DMS 273 (cell line): ENCODE measurements at regions not wholly inside any gene's neighbourhood (a gene's known extent, or its start where the extent isn't known, plus 50 kb on each side); places are given as distances from the start of the nearest gene placed in this dataset.

ENCODE experiments used
- DNase-seq: peaks from one replicate; lab custom pipeline; 2025; ENCODE audit not compliant: unreplicated experiment; lab: John Stamatoyannopoulos, UW

DNA sequence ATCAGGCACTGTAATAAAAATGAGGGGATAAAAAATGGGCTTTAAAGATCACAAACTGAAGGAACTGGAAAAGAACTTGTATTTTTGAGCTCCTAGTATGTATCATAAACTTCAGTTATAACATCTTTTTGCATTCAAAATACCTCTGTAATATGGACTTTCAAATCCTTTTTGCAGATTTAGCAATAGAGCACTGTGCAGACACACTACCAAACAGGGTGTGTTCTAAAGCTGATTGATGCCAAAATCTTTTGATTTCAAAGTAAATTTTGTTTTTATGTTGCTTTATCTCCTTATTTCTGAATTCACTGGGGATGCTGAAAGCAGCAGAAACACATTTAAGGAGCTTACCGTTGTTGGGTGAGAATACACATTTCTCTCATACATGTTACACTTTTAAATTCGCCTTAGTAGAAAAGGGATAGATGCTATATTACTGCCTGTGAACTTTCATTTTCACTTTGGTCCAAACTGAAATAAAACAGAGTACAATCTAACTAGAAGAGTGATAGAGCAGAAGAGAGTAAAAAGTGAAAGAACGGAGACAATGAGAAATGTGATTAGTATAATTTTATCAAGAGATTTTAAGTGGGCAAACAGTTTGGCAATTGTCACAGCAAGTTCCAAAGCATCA is 1126.6 kb downstream of the BRINP3 start:
- DNase-seq = no peak

GRCh38 chr1:189351960-189352359 is 1125.7 kb downstream of the BRINP3 start:
- DNase-seq = no peak

DNA sequence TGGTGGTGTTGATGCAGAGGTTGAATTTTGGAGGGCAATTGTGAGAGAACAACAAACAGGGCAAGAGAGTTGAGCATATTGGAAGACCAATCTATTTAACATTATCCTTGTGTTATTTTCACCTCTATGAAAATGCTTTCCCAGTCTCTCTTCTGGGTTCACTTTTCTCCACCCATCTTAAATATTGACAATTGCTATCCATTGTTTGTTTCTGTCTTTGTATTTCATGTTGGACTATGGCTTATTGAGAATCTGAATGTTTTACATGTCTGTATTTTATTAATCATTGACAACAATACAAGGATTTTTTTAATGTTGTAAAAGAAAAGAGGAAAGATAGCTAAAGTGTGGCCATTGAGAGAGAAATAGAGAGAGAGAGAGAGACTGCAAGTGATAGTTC is 1121.5 kb downstream of the BRINP3 start:
- no peak for DNase-seq

GRCh38 chr1:189357317-189357716 is 1120.3 kb downstream of the BRINP3 start:
- DNase-seq = no peak

DNA sequence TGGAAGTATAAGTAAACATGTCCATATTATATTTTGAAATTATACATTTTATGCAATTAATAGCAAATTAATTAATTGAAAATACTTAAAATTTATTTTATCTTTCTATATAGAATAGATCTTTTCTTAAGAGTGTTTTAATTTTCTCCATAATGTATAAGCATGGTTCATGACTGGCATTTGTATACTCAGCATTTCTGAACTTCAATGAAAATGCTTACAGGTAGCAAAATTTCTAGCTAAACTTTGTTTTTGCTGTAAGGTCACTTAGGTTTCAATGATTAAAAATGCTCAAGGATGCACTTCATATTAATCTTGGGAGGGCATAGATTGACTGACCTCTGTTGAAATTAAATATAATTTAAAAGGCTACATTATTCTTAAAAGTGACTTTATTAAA is 1108.1 kb downstream of the BRINP3 start:
- DNase-seq = no peak

DNA sequence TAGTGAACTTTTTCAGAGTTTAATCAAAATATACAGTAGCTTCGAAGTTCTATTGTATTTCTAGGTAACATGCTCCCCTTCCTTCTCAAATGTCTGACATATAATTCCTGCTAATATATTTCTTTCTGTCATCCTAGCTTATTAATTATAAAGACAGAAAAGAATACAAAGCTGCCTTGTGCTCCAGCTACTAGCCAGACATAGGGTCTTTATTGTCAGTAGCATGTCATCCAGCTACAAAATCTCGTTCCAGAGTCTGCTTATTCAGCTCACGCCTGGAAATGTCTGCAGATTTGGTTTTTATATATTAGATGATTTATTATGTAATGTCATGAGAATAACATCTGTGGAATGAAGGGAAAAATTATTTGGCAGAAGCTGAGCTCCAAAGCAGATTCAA is 1102.8 kb downstream of the BRINP3 start:
- DNase-seq = no peak

- DNase-seq = peak; percentile 5
Observed at GRCh38 chr1:189405419-189405818, 1072.2 kb downstream of the BRINP3 start.

DNA sequence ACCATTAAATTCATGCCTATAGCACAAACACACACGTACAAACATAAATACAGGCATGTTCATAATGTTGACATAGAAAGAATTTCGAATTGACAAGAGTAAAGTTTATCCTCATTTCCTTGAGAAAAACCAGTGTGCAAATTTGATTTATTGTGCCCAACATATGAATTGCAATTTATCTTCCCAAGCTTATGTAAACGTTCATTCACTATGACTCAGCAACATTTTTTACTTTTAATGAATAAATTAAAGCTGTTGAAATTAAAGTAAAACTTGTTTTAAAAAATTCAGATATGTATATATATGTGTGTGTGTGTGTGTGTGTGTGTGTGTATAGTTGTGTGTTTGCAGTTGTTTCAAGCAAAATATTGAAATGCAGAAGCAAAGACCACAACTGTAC is 1067.9 kb downstream of the BRINP3 start:
- no peak for DNase-seq

DNA sequence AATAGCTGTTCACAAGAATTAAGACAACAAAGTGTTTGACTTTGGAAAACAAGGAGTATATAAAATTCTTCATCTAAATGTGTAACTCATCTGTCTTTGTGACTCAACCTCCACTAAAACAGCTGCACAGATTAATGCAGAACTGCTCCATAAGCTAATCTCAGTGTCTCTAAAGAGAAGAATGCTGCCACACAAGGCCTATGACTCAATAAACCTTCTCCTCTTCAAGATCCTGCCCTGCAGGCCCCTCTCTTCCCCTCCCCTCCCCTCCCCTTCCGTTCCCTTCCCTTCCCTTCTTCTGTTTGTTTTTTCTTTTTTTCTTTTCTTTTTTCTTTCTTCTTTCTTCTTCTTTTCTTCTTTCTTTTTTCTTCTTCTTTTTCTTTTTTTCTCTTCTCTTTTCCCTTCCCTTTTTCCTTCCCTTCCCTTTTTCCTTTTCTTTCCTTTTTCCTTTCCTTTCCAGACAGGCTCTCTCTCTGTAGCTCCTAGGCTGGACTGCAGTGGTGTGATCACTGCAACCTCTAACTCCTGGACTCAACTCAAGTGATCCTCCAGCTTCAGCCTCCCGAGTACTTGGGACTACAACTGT is 1052.8 kb downstream of the BRINP3 start:
- no peak for DNase-seq

DNA sequence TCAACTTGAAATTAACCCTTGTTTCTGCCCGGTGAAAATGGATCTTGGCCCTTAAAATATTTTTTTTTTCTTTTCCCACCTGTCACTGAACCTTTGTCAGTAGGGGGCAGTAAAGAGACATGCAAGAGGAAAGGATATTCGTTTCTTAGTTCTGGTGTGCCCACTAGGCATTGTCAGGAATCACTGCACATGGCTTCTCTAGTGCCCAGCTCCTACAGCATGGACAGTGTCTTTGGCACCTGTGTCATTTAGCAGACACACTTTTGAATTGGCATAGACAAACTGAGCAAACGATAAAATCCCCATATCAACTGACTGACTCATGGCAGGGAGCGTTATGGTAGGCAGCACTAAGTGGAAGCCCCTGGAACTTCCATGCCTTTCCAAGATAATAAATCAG is 1048.1 kb downstream of the BRINP3 start:
- DNase-seq = peak; percentile 63

- no peak for DNase-seq
Observed at GRCh38 chr1:189431447-189431846, 1046.2 kb downstream of the BRINP3 start.

GRCh38 chr1:189432753-189433152 is 1044.9 kb downstream of the BRINP3 start:
- no peak for DNase-seq

DNA sequence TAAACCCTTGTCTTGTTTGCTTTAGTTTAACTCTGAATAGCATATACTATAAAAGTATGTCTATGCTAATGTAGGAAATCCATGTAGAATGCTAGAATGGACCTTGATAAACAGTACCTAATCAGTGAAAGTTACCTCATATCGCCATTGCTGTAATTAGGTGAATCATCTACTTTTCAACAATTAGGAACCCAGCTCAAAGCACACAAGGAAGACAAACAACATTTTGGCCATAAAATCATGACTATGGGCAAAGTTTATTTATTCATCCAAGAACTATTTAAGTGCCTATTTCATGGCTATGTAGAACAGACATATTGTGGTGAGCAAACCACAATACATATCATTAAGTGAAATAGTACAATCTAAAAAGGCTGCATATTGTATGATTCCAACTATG is 1043.2 kb downstream of the BRINP3 start:
- no peak for DNase-seq

- DNase-seq = no peak
Observed at GRCh38 chr1:189435398-189435797, 1042.3 kb downstream of the BRINP3 start.

DNA sequence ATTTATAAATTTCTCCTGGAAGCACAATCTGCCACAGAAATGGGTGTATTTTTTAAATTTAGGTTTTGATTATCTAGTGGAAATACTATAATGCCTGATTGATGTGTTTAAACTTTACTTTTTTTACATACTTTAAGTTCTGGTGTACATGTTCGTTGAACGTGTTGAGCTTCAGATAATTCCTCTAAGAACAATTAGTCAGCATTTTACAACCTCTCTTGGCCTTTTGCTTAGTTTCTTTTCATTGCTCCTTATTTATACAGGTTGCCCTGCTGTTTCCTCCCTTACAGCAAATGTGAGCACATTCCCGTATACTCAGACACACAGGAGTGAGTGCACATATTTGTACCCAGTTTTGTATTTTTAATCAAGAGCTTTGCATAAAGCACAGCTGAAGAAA is 1038.9 kb downstream of the BRINP3 start:
- no peak for DNase-seq

- no peak for DNase-seq
Observed at GRCh38 chr1:189463166-189463565, 1014.5 kb downstream of the BRINP3 start.

GRCh38 chr1:189496768-189497167 is 980.9 kb downstream of the BRINP3 start:
- no peak for DNase-seq

DNA sequence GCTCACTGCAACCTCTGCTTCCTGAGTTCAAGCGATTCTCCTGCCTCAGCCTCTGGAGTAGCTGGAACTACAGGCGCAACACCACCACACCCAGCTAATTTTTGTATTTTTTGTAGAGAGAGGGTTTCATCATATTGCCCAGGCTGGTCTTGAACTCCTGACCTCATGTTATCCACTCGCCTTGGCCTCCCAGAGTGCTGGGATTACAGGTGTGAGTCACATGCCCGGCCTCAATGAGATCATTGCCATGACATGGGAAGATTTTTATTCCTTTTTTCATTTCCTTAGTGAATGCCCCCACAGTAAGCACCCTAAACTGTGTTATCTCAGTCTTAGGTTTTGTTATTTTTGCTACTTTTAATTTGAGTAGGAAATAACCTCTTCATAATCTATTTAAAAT is 977.9 kb downstream of the BRINP3 start:
- DNase-seq = no peak

- DNase-seq = no peak
Observed at GRCh38 chr1:189500778-189501177, 976.9 kb downstream of the BRINP3 start.

GRCh38 chr1:189510827-189511226 is 966.8 kb downstream of the BRINP3 start:
- DNase-seq = no peak

DNA sequence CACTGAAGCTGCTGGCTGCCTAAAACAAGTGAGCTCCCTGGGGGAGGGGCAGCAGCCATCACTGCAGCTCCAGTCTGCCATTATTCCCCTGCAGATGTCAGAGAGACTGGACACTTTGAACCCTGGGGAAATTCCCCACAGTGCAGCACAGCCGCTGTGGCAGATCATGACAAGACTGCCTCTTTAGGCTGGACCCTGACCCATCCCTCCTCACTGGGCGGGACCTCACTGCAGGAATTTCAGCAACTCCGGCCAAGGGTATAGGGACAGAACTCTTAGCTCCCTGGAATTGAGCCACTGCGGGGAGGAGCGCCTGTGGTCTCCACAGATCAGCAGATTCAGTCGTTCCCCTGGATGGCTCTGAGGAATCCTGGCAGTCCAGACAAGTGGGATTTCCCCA is 964.6 kb downstream of the BRINP3 start:
- DNase-seq = no peak

DNA sequence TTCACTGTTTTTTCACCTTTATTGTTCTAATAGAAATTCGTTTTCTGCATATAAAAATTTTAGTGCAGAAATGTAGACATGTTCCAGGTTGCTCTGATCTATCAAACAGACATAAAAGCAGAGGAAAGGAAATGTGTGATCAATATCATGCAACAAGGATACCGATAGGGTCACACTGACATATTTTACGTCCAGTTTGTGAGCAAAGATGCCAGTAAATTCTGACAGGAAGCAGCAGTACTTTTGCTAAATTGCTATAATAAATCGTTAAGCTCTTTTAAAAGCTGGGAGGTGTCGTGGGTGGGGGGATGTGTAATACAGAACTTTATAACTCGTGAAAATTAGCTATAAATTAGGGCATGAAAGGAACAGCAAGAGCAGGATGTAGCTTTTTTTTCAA is 955.2 kb downstream of the BRINP3 start:
- DNase-seq = no peak

GRCh38 chr1:189524501-189524900 is 953.2 kb downstream of the BRINP3 start:
- DNase-seq = no peak
